H1 (cell line): ENCODE measurements at regions not wholly inside any gene's neighbourhood (a gene's known extent, or its start where the extent isn't known, plus 50 kb on each side); places are given as distances from the start of the nearest gene placed in this dataset.

Experiments
- CTCF ChIA-PET: fragments of 300-600 bp; sonication (Branson Sonifier 250); formaldehyde crosslinking; loops from one replicate; lab custom pipeline; 2021; ENCODE audit not compliant: partially characterized antibody; lab: Charles Lee
- POLR2A ChIA-PET: fragments of 300-600 bp; sonication (Branson Sonifier 250); formaldehyde crosslinking; loops from one replicate; lab custom pipeline; 2021; ENCODE audit warnings: inconsistent platforms; ENCODE audit not compliant: partially characterized antibody; lab: Charles Lee
- DNase-seq, 2 experiments: peaks; one replicate each; pipeline versions ENCODE4 v3.0.0 to v3.0.0-alpha.2; 2010 to 2022; ENCODE audit warnings: low spot score in 2 of 2, low read depth in 1 of 2, mixed read lengths in 1 of 2
- FAIRE-seq: peaks from 2 replicates; lab custom pipeline; 2011; peaks lifted over from hg19 to GRCh38; lab: Jason Lieb, UNC
- H2AFZ ChIP-seq: 2 replicates; pipeline ENCODE4 v1.8.1; 2012; ENCODE audit warnings: low read length, inconsistent platforms
- H2AK5ac ChIP-seq: 2 replicates; pipeline ENCODE4 v1.6.1; 2013; ENCODE audit warnings: low read depth, low read length
- H2BK120ac ChIP-seq: replicated peaks from 2 replicates; pipeline ENCODE3; 2013; ENCODE audit warnings: low read depth, low read length, inconsistent platforms
- H2BK12ac ChIP-seq: 2 replicates; pipeline ENCODE4 v1.6.1; 2013; ENCODE audit warnings: low read depth, low read length
- H2BK15ac ChIP-seq: 2 replicates; pipeline ENCODE4 v1.6.1; 2013; ENCODE audit warnings: low read length
- H2BK20ac ChIP-seq: 2 replicates; pipeline ENCODE4 v1.6.1; 2013; ENCODE audit warnings: low read length
- H2BK5ac ChIP-seq: 2 replicates; pipeline ENCODE4 v1.6.1; 2013; ENCODE audit warnings: low read depth, low read length
- H3K14ac ChIP-seq: 2 replicates; pipeline ENCODE4 v1.6.1; 2013; ENCODE audit warnings: inconsistent platforms; ENCODE audit not compliant: insufficient read length
- H3K18ac ChIP-seq: 2 replicates; pipeline ENCODE4 v1.6.1; 2013; ENCODE audit warnings: low read length; ENCODE audit errors: extremely low read depth
- H3K23ac ChIP-seq: 2 replicates; pipeline ENCODE4 v1.6.1; 2013; ENCODE audit warnings: inconsistent platforms; ENCODE audit not compliant: insufficient read length
- H3K23me2 ChIP-seq: 2 replicates; pipeline ENCODE4 v1.6.1; 2013; ENCODE audit warnings: low read depth, low read length
- H3K27ac ChIP-seq: 2 replicates; pipeline ENCODE4 v1.6.1; 2011; ENCODE audit warnings: low read depth, low read length, inconsistent platforms
- H3K27me3 ChIP-seq, 4 experiments: replicated peaks in 1 of 4; 1 replicate in 1 of 4; 2 replicates in 3 of 4; pipeline versions ENCODE4 v1.6.1 to v1.8.1; 2011 to 2013; ENCODE audit warnings: low read length in 3 of 4, mild to moderate bottlenecking in 3 of 4, inconsistent platforms in 2 of 4, mixed read lengths in 2 of 4, moderate library complexity in 1 of 4; ENCODE audit not compliant: control insufficient read depth in 3 of 4, insufficient read depth in 3 of 4; ENCODE audit errors: extremely low read depth in 1 of 4
- H3K36me3 ChIP-seq, 4 experiments: 2 replicates each; pipeline versions ENCODE4 v1.6.1 to v1.8.1; 2011 to 2013; ENCODE audit warnings: mild to moderate bottlenecking in 4 of 4, low read length in 3 of 4, moderate library complexity in 2 of 4, control low read depth in 1 of 4, inconsistent platforms in 1 of 4; ENCODE audit not compliant: insufficient read depth in 4 of 4, control insufficient read depth in 2 of 4
- H3K4ac ChIP-seq: replicated peaks from 2 replicates; pipeline ENCODE3; 2013; ENCODE audit warnings: low read length, low read depth, mixed read lengths, inconsistent platforms; ENCODE audit not compliant: insufficient read length
- H3K4me1 ChIP-seq, 4 experiments: replicated peaks in 1 of 4; 1 replicate in 1 of 4; 2 replicates in 3 of 4; pipeline versions ENCODE4 v1.6.1 to v1.8.1; 2011 to 2013; ENCODE audit warnings: low read length in 3 of 4, inconsistent platforms in 2 of 4, mixed read lengths in 1 of 4; ENCODE audit not compliant: insufficient read depth in 4 of 4, control insufficient read depth in 3 of 4
- H3K4me2 ChIP-seq, 2 experiments: 2 replicates each; pipeline versions ENCODE4 v1.6.1 to v1.8.1; 2011 to 2013; ENCODE audit warnings: low read depth in 2 of 2, low read length in 2 of 2, control low read depth in 1 of 2, inconsistent platforms in 1 of 2, mild to moderate bottlenecking in 1 of 2; ENCODE audit not compliant: insufficient read depth in 1 of 2
- H3K4me3 ChIP-seq, 4 experiments: fragments of 200-600, 300-600 bp in 1 of 4; sonication (generic), shearing (Covaris generic), sonication (Bioruptor Twin) in 1 of 4; 2 replicates each; pipeline versions ENCODE4 v1.5.1 to v1.8.1; 2011 to 2016; ENCODE audit warnings: low read length in 4 of 4, low read depth in 3 of 4, control low read depth in 2 of 4, inconsistent platforms in 2 of 4, mild to moderate bottlenecking in 2 of 4, mixed read lengths in 1 of 4, moderate library complexity in 1 of 4; ENCODE audit not compliant: insufficient read depth in 2 of 4; ENCODE audit errors: extremely low read depth in 1 of 4
- H3K56ac ChIP-seq: replicated peaks from 2 replicates; pipeline ENCODE3; 2013; ENCODE audit warnings: low read depth, mild to moderate bottlenecking, mixed read lengths, low read length, inconsistent platforms; ENCODE audit not compliant: insufficient read length
- H3K79me1 ChIP-seq: 2 replicates; pipeline ENCODE4 v1.6.1; 2013; ENCODE audit warnings: low read depth, low read length, control low read depth
- H3K79me2 ChIP-seq, 2 experiments: 2 replicates each; pipeline versions ENCODE4 v1.6.1 to v1.8.1; 2012 to 2013; ENCODE audit warnings: low read length in 2 of 2, mild to moderate bottlenecking in 2 of 2, inconsistent platforms in 1 of 2; ENCODE audit not compliant: insufficient read depth in 2 of 2, control insufficient read depth in 1 of 2
- H3K9ac ChIP-seq, 4 experiments: replicated peaks in 1 of 4; 1 replicate in 1 of 4; 2 replicates in 3 of 4; pipeline versions ENCODE4 v1.6.1 to v1.8.1; 2011 to 2013; ENCODE audit warnings: low read depth in 3 of 4, low read length in 3 of 4, control low read depth in 2 of 4, mild to moderate bottlenecking in 2 of 4, moderate library complexity in 2 of 4, inconsistent platforms in 1 of 4; ENCODE audit errors: extremely low read depth in 1 of 4
- H3K9me3 ChIP-seq, 2 experiments: 2 replicates each; pipeline versions ENCODE4 v1.6.1 to v1.8.1; 2012 to 2013; ENCODE audit warnings: mild to moderate bottlenecking in 2 of 2, moderate library complexity in 2 of 2, control low read depth in 1 of 2, inconsistent platforms in 1 of 2, low read depth in 1 of 2, low read length in 1 of 2, mixed read lengths in 1 of 2; ENCODE audit not compliant: insufficient read depth in 2 of 2
- H4K20me1 ChIP-seq, 2 experiments: replicated peaks in 1 of 2; 2 replicates each; pipeline versions ENCODE3 to v1.8.1; 2011 to 2013; ENCODE audit warnings: inconsistent platforms in 2 of 2, low read length in 2 of 2, mild to moderate bottlenecking in 1 of 2; ENCODE audit not compliant: insufficient read depth in 2 of 2, control insufficient read depth in 1 of 2
- H4K5ac ChIP-seq: 2 replicates; pipeline ENCODE4 v1.6.1; 2013; ENCODE audit warnings: low read length, low read depth, mixed read lengths, inconsistent platforms; ENCODE audit not compliant: insufficient read length
- H4K8ac ChIP-seq: 2 replicates; pipeline ENCODE4 v1.8.0; 2013; ENCODE audit warnings: mild to moderate bottlenecking, moderate library complexity, low read length, inconsistent platforms; ENCODE audit not compliant: insufficient read depth; ENCODE audit errors: extremely low read depth
- H4K91ac ChIP-seq: replicated peaks from 2 replicates; pipeline ENCODE3; 2013; ENCODE audit warnings: low read length, mixed read lengths, inconsistent platforms; ENCODE audit not compliant: insufficient read length
- BRCA1 ChIP-seq: IDR thresholded peaks from 2 replicates; pipeline ENCODE4 v1.6.1; 2012; ENCODE audit warnings: low read depth, low read length, improper control_type of control experiment
- CHD1 ChIP-seq: IDR thresholded peaks from 2 replicates; pipeline ENCODE4 v1.6.1; 2012; ENCODE audit warnings: low read depth, low read length, improper control_type of control experiment
- CTBP2 ChIP-seq: IDR thresholded peaks from 2 replicates; pipeline ENCODE4 v1.7.0; 2011; ENCODE audit warnings: borderline replicate concordance, mild to moderate bottlenecking, moderate library complexity, mixed read lengths, low read length; ENCODE audit not compliant: insufficient read depth, insufficient read length
- EGR1 ChIP-seq: IDR thresholded peaks from 2 replicates; pipeline ENCODE4 v1.6.1; 2011; ENCODE audit warnings: low read depth, low read length, borderline replicate concordance
- HDAC2 ChIP-seq, 2 experiments: fragments of 300-600 bp in 1 of 2; sonication (generic) in 1 of 2; IDR thresholded peaks; 2 replicates each; pipeline ENCODE4 v1.6.1; 2011 to 2012; ENCODE audit warnings: low read depth in 2 of 2, low read length in 2 of 2, mild to moderate bottlenecking in 2 of 2, moderate library complexity in 2 of 2, borderline replicate concordance in 1 of 2, inconsistent platforms in 1 of 2
- HDAC6 ChIP-seq: IDR thresholded peaks from one replicate; pipeline ENCODE4 v1.7.1; 2012; ENCODE audit warnings: low read depth, mild to moderate bottlenecking, inconsistent platforms, low read length, moderate library complexity
- MAFK ChIP-seq: IDR thresholded peaks from 2 replicates; pipeline ENCODE4 v1.6.1; 2012; ENCODE audit warnings: low read depth, mild to moderate bottlenecking, improper control_type of control experiment, low read length
- NRF1 ChIP-seq: IDR thresholded peaks from 2 replicates; pipeline ENCODE4 v1.6.1; 2011; ENCODE audit warnings: mild to moderate bottlenecking, low read depth, low read length, improper control_type of control experiment
- SIRT6 ChIP-seq: IDR thresholded peaks from one replicate; pipeline ENCODE4 v1.7.1; 2012; ENCODE audit warnings: low read length, inconsistent platforms
- SP2 ChIP-seq: IDR thresholded peaks from 2 replicates; pipeline ENCODE4 v1.6.1; 2012; ENCODE audit warnings: mild to moderate bottlenecking, low read length, inconsistent platforms
- SP4 ChIP-seq: IDR thresholded peaks from 2 replicates; pipeline ENCODE4 v1.6.1; 2012; ENCODE audit warnings: low read length, inconsistent platforms
- WGBS, 2 experiments: shearing (Covaris generic) in 1 of 2; methylation state at CpG; one replicate each; pipeline versions ENCODE4 v1.1.6 to v1.1.7; 2013 to 2015; ENCODE audit warnings: low lambda C conversion rate in 2 of 2, mixed read lengths in 2 of 2, inconsistent platforms in 1 of 2, low coverage in 1 of 2, missing lambda C conversion rate in 1 of 2; ENCODE audit not compliant: insufficient replicate concordance in 2 of 2, insufficient coverage in 1 of 2, insufficient read length in 1 of 2; ENCODE audit errors: extremely low coverage in 1 of 2, missing lambda C conversion rate in 1 of 2; 5-methylcytosine and 5-hydroxymethylcytosine counted together

- ChIA-PET CTCF (no interaction called here), POLR2A (no interaction called here)
- Histone ChIP-seq H4K5ac (no peak overlapping the region), H3K79me2 (no peaks in the 10 kb centered on the region), H3K4me3 (no peak overlapping the region), H2AK5ac (no peak overlapping the region), H2AFZ (no peak overlapping the region), H4K20me1 (no peaks in the 10 kb centered on the region), H4K91ac (no peak overlapping the region), H2BK15ac (no peak overlapping the region), H2BK5ac (no peak overlapping the region), H3K9ac (no peak overlapping the region), H3K36me3 (no peaks in the 10 kb centered on the region), H3K27me3 (no peaks in the 10 kb centered on the region), H3K56ac (no peak overlapping the region), H3K18ac (no peak overlapping the region), H3K27ac (no peak overlapping the region), H2BK20ac (no peak overlapping the region), H3K4me1 (no peaks in the 10 kb centered on the region), H3K23ac (no peak overlapping the region), H4K8ac (no peak overlapping the region), H2BK120ac (no peak overlapping the region), H3K4ac (no peak overlapping the region), H3K79me1 (no peaks in the 10 kb centered on the region), H3K14ac (no peak overlapping the region), H3K9me3 (no peaks in the 10 kb centered on the region), H2BK12ac (no peak overlapping the region), H3K4me2 (no peak overlapping the region), H3K23me2 (no peaks in the 10 kb centered on the region)
- FAIRE-seq = no peak
- 100% methylated on average over 1 of the region's 1 CpG; no CpG with 5 or more reads in 1 of the 2 experiments for WGBS, 2 experiments
- no peak for DNase-seq
- TF ChIP-seq SP2 (no peak), HDAC2 (IDR thresholded peaks at IDR 0.05; ENCODE audit: borderline replicate concordance in 1 of 2, low read depth in 2 of 2, low read length in 2 of 2) (no peak), MAFK (no peak), EGR1 (no peak), NRF1 (no peak), SIRT6 (no peak), CHD1 (no peak), HDAC6 (no peak), BRCA1 (no peak), CTBP2 (no peak), SP4 (no peak)
These were observed 281.4 kb upstream of the EDA2R start for GRCh38 chrX:66920296-66920695.
